Skin epidermis (tissue), 12 donors: ENCODE measurements at regions not wholly inside any gene's neighbourhood (a gene's known extent, or its start where the extent isn't known, plus 50 kb on each side); places are given as distances from the start of the nearest gene placed in this dataset.

Experiments
- H3K27ac ChIP-seq, 21 experiments: fragments of 200-600 bp; sonication (generic) in 11 of 21; one replicate each; pipeline ENCODE4 v1.5.0; 2020; ENCODE audit warnings: mild to moderate bottlenecking in 3 of 21, inconsistent platforms in 2 of 21, moderate library complexity in 2 of 21
- H3K4me3 ChIP-seq, 7 experiments: fragments of 200-600 bp; sonication (generic) in 2 of 7; one replicate each; pipeline ENCODE4 v1.5.0; 2020; ENCODE audit warnings: inconsistent platforms in 2 of 7, mild to moderate bottlenecking in 2 of 7, moderate library complexity in 1 of 7

- Histone ChIP-seq H3K27ac (no peak overlapping the region), H3K4me3 (no peak overlapping the region)
These were observed 90.9 kb upstream of the LINC01488 start for GRCh38 chr11:69390561-69390960.

- H3K4me3 ChIP-seq, result no peak overlapping the region
- no peak overlapping the region for H3K27ac ChIP-seq
These were observed 90.0 kb upstream of the LINC01488 start for GRCh38 chr11:69391192-69392103.

- H3K4me3 ChIP-seq, result no peak overlapping the region
- H3K27ac ChIP-seq, result no peak overlapping the region
These were observed 89.3 kb upstream of the LINC01488 start for GRCh38 chr11:69392104-69392653.

- no peak overlapping the region for H3K27ac ChIP-seq
- no peak overlapping the region for H3K4me3 ChIP-seq
These were observed 88.2 kb upstream of the LINC01488 start for GRCh38 chr11:69393178-69393832.

GRCh38 chr11:69393865-69394233, 87.6 kb upstream of the LINC01488 start:
- no peak overlapping the region for H3K4me3 ChIP-seq
- no peak overlapping the region for H3K27ac ChIP-seq

GRCh38 chr11:69394234-69394868, 87.1 kb upstream of the LINC01488 start:
- Histone ChIP-seq H3K27ac (no peak overlapping the region), H3K4me3 (no peak overlapping the region)

GRCh38 chr11:69394869-69395246, 86.6 kb upstream of the LINC01488 start:
- H3K4me3 ChIP-seq, result no peak overlapping the region
- no peak overlapping the region for H3K27ac ChIP-seq

GRCh38 chr11:69395287-69395686, 86.2 kb upstream of the LINC01488 start:
- Histone ChIP-seq H3K4me3 (no peak overlapping the region), H3K27ac (no peak overlapping the region)

GRCh38 chr11:69396051-69396947, 85.2 kb upstream of the LINC01488 start:
- no peak overlapping the region for H3K27ac ChIP-seq
- no peak overlapping the region for H3K4me3 ChIP-seq

- H3K27ac ChIP-seq, result no peak overlapping the region
These were observed 84.5 kb upstream of the LINC01488 start for GRCh38 chr11:69396948-69397307.

GRCh38 chr11:69397732-69398131, 83.7 kb upstream of the LINC01488 start:
- H3K4me3 ChIP-seq, result no peak overlapping the region
- no peak overlapping the region for H3K27ac ChIP-seq

More at GRCh38 chr11:69396948-69397307, 84.5 kb upstream of the LINC01488 start:
- H3K4me3 ChIP-seq, result no peak overlapping the region

GRCh38 chr11:69398529-69399492, 82.7 kb upstream of the LINC01488 start:
- Histone ChIP-seq H3K4me3 (no peak overlapping the region), H3K27ac (peak overlapping the region in 6 of 21 experiments; percentile 5 to 63 (median 13))

- Histone ChIP-seq H3K4me3 (no peak overlapping the region), H3K27ac (no peak overlapping the region)
These were observed 81.3 kb upstream of the LINC01488 start for GRCh38 chr11:69400140-69400539.

- no peak overlapping the region for H3K4me3 ChIP-seq
- no peak overlapping the region for H3K27ac ChIP-seq
These were observed 80.5 kb upstream of the LINC01488 start for GRCh38 chr11:69400771-69401590.

- H3K27ac ChIP-seq, result no peak overlapping the region
- no peak overlapping the region for H3K4me3 ChIP-seq
These were observed 79.7 kb upstream of the LINC01488 start for GRCh38 chr11:69401715-69402114.

- Histone ChIP-seq H3K4me3 (no peak overlapping the region), H3K27ac (no peak overlapping the region)
These were observed 79.1 kb upstream of the LINC01488 start for GRCh38 chr11:69402251-69402887.

- Histone ChIP-seq H3K4me3 (no peak overlapping the region), H3K27ac (no peak overlapping the region)
These were observed 77.8 kb upstream of the LINC01488 start for GRCh38 chr11:69403556-69404215.
